ENCODE measurements at regions not wholly inside any gene's neighbourhood (a gene's known extent, or its start where the extent isn't known, plus 50 kb on each side); places are given as distances from the start of the nearest gene placed in this dataset.

- Mint-ChIP-seq H3K27ac (no peak overlapping the region), H3K4me3 (no peak overlapping the region), H3K4me1 (peaks cover 14% of the 10 kb centered on the region), H3K27me3 (peaks cover 35% of the 10 kb centered on the region), H3K36me3 (no peaks in the 10 kb centered on the region), H3K9me3 (no peaks in the 10 kb centered on the region)
- DNase-seq = no peak
Observed at GRCh38 chr7:25964483-25964991, 187.5 kb upstream of the NFE2L3 start.

- H3K27ac Mint-ChIP-seq = no peak overlapping the region
- DNase-seq = no peak
- peaks cover 35% of the 10 kb centered on the region for H3K27me3 Mint-ChIP-seq
- no peaks in the 10 kb centered on the region for H3K36me3 Mint-ChIP-seq
- H3K9me3 Mint-ChIP-seq = no peaks in the 10 kb centered on the region
- H3K4me3 Mint-ChIP-seq = no peak overlapping the region
- peaks cover 14% of the 10 kb centered on the region for H3K4me1 Mint-ChIP-seq
Observed at GRCh38 chr7:25965405-25966123, 186.4 kb upstream of the NFE2L3 start.

GRCh38 chr7:25966469-25966868 is 185.5 kb upstream of the NFE2L3 start:
- DNase-seq = no peak
- Mint-ChIP-seq H3K36me3 (peaks cover 2% of the 10 kb centered on the region), H3K4me3 (no peak overlapping the region), H3K27me3 (peaks cover 40% of the 10 kb centered on the region), H3K27ac (no peak overlapping the region), H3K9me3 (no peaks in the 10 kb centered on the region), H3K4me1 (peaks cover 14% of the 10 kb centered on the region)

- H3K4me3 Mint-ChIP-seq = no peak overlapping the region
- H3K9me3 Mint-ChIP-seq = peaks cover 3% of the 10 kb centered on the region
- peaks cover 2% of the 10 kb centered on the region for H3K36me3 Mint-ChIP-seq
- no peak overlapping the region for H3K27ac Mint-ChIP-seq
- peaks cover 44% of the 10 kb centered on the region for H3K27me3 Mint-ChIP-seq
- DNase-seq = no peak
- H3K4me1 Mint-ChIP-seq = peaks cover 14% of the 10 kb centered on the region
Observed at GRCh38 chr7:25967278-25968204, 184.5 kb upstream of the NFE2L3 start.

- DNase-seq = peak; percentile 33
- Mint-ChIP-seq H3K36me3 (peaks cover 4% of the 10 kb centered on the region), H3K9me3 (peaks cover 8% of the 10 kb centered on the region), H3K4me1 (peaks cover 14% of the 10 kb centered on the region), H3K4me3 (no peak overlapping the region), H3K27me3 (peaks cover 44% of the 10 kb centered on the region), H3K27ac (no peak overlapping the region)
Observed at GRCh38 chr7:25968205-25968993, 183.6 kb upstream of the NFE2L3 start.

- peaks cover 8% of the 10 kb centered on the region for H3K9me3 Mint-ChIP-seq
- no peak overlapping the region for H3K27ac Mint-ChIP-seq
- peaks cover 4% of the 10 kb centered on the region for H3K36me3 Mint-ChIP-seq
- H3K4me3 Mint-ChIP-seq = no peak overlapping the region
- H3K27me3 Mint-ChIP-seq = peaks cover 36% of the 10 kb centered on the region
- no peak for DNase-seq
- peaks cover 14% of the 10 kb centered on the region for H3K4me1 Mint-ChIP-seq
Observed at GRCh38 chr7:25970356-25970755, 181.6 kb upstream of the NFE2L3 start.

- Mint-ChIP-seq H3K27me3 (peaks cover 30% of the 10 kb centered on the region), H3K4me1 (peaks cover 14% of the 10 kb centered on the region), H3K9me3 (peaks cover 8% of the 10 kb centered on the region), H3K36me3 (peaks cover 4% of the 10 kb centered on the region), H3K27ac (no peak overlapping the region), H3K4me3 (no peak overlapping the region)
- DNase-seq = no peak
Observed at GRCh38 chr7:25970911-25971310, 181.1 kb upstream of the NFE2L3 start.

- Mint-ChIP-seq H3K4me3 (no peak overlapping the region), H3K27ac (no peak overlapping the region), H3K4me1 (no peaks in the 10 kb centered on the region), H3K36me3 (peaks cover 2% of the 10 kb centered on the region), H3K9me3 (peaks cover 8% of the 10 kb centered on the region), H3K27me3 (peaks cover 3% of the 10 kb centered on the region)
- DNase-seq = no peak
Observed at GRCh38 chr7:25976630-25977029, 175.4 kb upstream of the NFE2L3 start.

GRCh38 chr7:25978466-25978865 is 173.5 kb upstream of the NFE2L3 start:
- Mint-ChIP-seq H3K4me3 (no peak overlapping the region), H3K9me3 (no peaks in the 10 kb centered on the region), H3K27ac (no peak overlapping the region), H3K4me1 (no peaks in the 10 kb centered on the region), H3K36me3 (no peaks in the 10 kb centered on the region), H3K27me3 (peaks cover 3% of the 10 kb centered on the region)
- DNase-seq = no peak

GRCh38 chr7:25979605-25980004 is 172.4 kb upstream of the NFE2L3 start:
- Mint-ChIP-seq H3K27me3 (peaks cover 10% of the 10 kb centered on the region), H3K9me3 (no peaks in the 10 kb centered on the region), H3K4me1 (no peaks in the 10 kb centered on the region), H3K27ac (no peak overlapping the region), H3K36me3 (no peaks in the 10 kb centered on the region), H3K4me3 (no peak overlapping the region)
- no peak for DNase-seq

GRCh38 chr7:25982684-25983083 is 169.3 kb upstream of the NFE2L3 start:
- Mint-ChIP-seq H3K4me1 (no peaks in the 10 kb centered on the region), H3K4me3 (no peak overlapping the region), H3K27me3 (peaks cover 13% of the 10 kb centered on the region), H3K9me3 (no peaks in the 10 kb centered on the region), H3K27ac (no peak overlapping the region), H3K36me3 (no peaks in the 10 kb centered on the region)
- DNase-seq = no peak

GRCh38 chr7:25985196-25985595 is 166.8 kb upstream of the NFE2L3 start:
- Mint-ChIP-seq H3K9me3 (no peaks in the 10 kb centered on the region), H3K27ac (no peak overlapping the region), H3K4me1 (no peaks in the 10 kb centered on the region), H3K4me3 (no peak overlapping the region), H3K36me3 (no peaks in the 10 kb centered on the region), H3K27me3 (peaks cover 13% of the 10 kb centered on the region)
- no peak for DNase-seq

- peaks cover 13% of the 10 kb centered on the region for H3K27me3 Mint-ChIP-seq
- no peaks in the 10 kb centered on the region for H3K4me1 Mint-ChIP-seq
- no peaks in the 10 kb centered on the region for H3K36me3 Mint-ChIP-seq
- no peak overlapping the region for H3K4me3 Mint-ChIP-seq
- H3K9me3 Mint-ChIP-seq = no peaks in the 10 kb centered on the region
- DNase-seq = no peak
- H3K27ac Mint-ChIP-seq = no peak overlapping the region
Observed at GRCh38 chr7:25988640-25989039, 163.4 kb upstream of the NFE2L3 start.

- Mint-ChIP-seq H3K9me3 (no peaks in the 10 kb centered on the region), H3K27me3 (peaks cover 10% of the 10 kb centered on the region), H3K27ac (no peak overlapping the region), H3K4me3 (no peak overlapping the region), H3K4me1 (no peaks in the 10 kb centered on the region), H3K36me3 (no peaks in the 10 kb centered on the region)
- DNase-seq = no peak
Observed at GRCh38 chr7:25989140-25989705, 162.8 kb upstream of the NFE2L3 start.
